Osteoblast (primary cell): ENCODE measurements at regions not wholly inside any gene's neighbourhood (a gene's known extent, or its start where the extent isn't known, plus 50 kb on each side); places are given as distances from the start of the nearest gene placed in this dataset.
"Not testable (repeated sequence)": the region's sequence is repeated elsewhere in the genome, so short reads cannot be mapped to it uniquely, and the experiment has no call there.

ENCODE experiments used
- DNase-seq: peaks from one replicate; pipeline ENCODE4 v3.0.0; 2011; ENCODE audit warnings: low spot score, mixed read lengths; ENCODE audit not compliant: insufficient read length; ENCODE audit errors: missing footprints
- H2AFZ ChIP-seq: 2 replicates; pipeline ENCODE4 v1.6.0; 2011; ENCODE audit warnings: mild to moderate bottlenecking, low read length
- H3K27ac ChIP-seq: 2 replicates; pipeline ENCODE4 v1.5.1; 2011; ENCODE audit warnings: mild to moderate bottlenecking, low read depth, low read length, moderate library complexity
- H3K27me3 ChIP-seq: 2 replicates; pipeline ENCODE4 v1.6.0; 2012; ENCODE audit warnings: mild to moderate bottlenecking, control low read depth, inconsistent platforms, low read length, moderate library complexity; ENCODE audit not compliant: insufficient read depth
- H3K36me3 ChIP-seq: 2 replicates; pipeline ENCODE4 v1.5.1; 2011; ENCODE audit warnings: mild to moderate bottlenecking, low read length, control low read depth, moderate library complexity; ENCODE audit not compliant: insufficient read depth
- H3K4me1 ChIP-seq: 2 replicates; pipeline ENCODE4 v1.5.1; 2011; ENCODE audit warnings: mild to moderate bottlenecking, low read length, control low read depth, moderate library complexity; ENCODE audit not compliant: insufficient read depth
- H3K4me2 ChIP-seq: 2 replicates; pipeline ENCODE4 v1.6.0; 2011; ENCODE audit warnings: mild to moderate bottlenecking, low read length; ENCODE audit not compliant: insufficient read depth
- H3K4me3 ChIP-seq: fragments of 200-600 bp; sonication (generic); 3 replicates; pipeline ENCODE4 v1.5.1; 2012; ENCODE audit warnings: mild to moderate bottlenecking, low read length, inconsistent platforms; ENCODE audit not compliant: insufficient read depth
- H3K79me2 ChIP-seq: 2 replicates; pipeline ENCODE4 v1.6.0; 2012; ENCODE audit warnings: mild to moderate bottlenecking, low read length, control low read depth, inconsistent platforms; ENCODE audit not compliant: insufficient read depth
- H3K9me3 ChIP-seq: 2 replicates; pipeline ENCODE4 v1.5.1; 2011; ENCODE audit warnings: low read depth, low read length, control low read depth
- H4K20me1 ChIP-seq: 2 replicates; pipeline ENCODE4 v1.6.0; 2012; ENCODE audit warnings: mild to moderate bottlenecking, low read length, control low read depth; ENCODE audit not compliant: insufficient read depth
- TF ChIP-seq, protein P1 (sequence below): IDR thresholded peaks from 2 replicates; pipeline ENCODE4 v1.5.1; 2011; ENCODE audit warnings: mild to moderate bottlenecking, low read depth, low read length, moderate library complexity; ENCODE audit errors: extremely low read depth

DNA sequence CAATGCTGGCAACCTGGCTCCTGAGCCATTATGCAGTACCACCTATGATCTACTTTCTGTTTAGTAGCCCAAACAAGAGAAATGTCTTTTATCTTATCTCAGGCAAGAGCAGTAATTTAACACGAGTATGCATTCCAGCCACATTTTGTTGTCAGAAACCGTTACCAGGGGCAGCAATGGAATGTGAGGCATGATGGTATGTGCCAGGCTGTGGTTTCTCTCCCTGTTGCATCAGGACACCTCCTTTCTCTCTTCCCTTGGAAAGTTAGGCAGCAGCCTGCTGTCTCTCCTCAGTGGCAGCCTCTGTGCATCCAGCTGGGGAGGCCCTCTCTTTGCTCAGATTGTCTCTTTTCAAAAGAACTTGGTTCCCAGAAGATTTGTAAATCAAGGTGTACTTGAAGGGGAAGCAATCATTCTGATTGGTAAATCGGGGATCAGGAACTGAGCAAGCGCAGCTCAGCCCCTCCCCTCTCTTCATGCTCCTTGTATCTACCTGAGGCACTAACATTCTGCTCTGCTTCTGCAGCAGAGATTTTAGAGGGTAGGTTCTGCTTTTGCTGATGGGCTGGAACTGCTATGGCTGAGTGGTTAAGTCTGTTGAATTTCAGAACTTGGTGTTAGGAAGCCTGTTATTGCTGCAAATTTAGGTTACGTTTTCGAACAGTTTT lies 229.2 kb downstream of the ADAMTS15 start:
- Histone ChIP-seq H3K27ac (peak overlapping the region; percentile 92), H2AFZ (no peak overlapping the region), H3K9me3 (peaks cover 2% of the 10 kb centered on the region), H4K20me1 (no peaks in the 10 kb centered on the region), H3K4me2 (peak overlapping the region; percentile 21), H3K27me3 (no peaks in the 10 kb centered on the region), H3K4me3 (no peak overlapping the region), H3K79me2 (no peaks in the 10 kb centered on the region), H3K4me1 (peaks cover 39% of the 10 kb centered on the region), H3K36me3 (no peaks in the 10 kb centered on the region)
- TF ChIP-seq, protein P1, sequence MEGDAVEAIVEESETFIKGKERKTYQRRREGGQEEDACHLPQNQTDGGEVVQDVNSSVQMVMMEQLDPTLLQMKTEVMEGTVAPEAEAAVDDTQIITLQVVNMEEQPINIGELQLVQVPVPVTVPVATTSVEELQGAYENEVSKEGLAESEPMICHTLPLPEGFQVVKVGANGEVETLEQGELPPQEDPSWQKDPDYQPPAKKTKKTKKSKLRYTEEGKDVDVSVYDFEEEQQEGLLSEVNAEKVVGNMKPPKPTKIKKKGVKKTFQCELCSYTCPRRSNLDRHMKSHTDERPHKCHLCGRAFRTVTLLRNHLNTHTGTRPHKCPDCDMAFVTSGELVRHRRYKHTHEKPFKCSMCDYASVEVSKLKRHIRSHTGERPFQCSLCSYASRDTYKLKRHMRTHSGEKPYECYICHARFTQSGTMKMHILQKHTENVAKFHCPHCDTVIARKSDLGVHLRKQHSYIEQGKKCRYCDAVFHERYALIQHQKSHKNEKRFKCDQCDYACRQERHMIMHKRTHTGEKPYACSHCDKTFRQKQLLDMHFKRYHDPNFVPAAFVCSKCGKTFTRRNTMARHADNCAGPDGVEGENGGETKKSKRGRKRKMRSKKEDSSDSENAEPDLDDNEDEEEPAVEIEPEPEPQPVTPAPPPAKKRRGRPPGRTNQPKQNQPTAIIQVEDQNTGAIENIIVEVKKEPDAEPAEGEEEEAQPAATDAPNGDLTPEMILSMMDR = no peak
- peak; percentile 47 for DNase-seq

DNA sequence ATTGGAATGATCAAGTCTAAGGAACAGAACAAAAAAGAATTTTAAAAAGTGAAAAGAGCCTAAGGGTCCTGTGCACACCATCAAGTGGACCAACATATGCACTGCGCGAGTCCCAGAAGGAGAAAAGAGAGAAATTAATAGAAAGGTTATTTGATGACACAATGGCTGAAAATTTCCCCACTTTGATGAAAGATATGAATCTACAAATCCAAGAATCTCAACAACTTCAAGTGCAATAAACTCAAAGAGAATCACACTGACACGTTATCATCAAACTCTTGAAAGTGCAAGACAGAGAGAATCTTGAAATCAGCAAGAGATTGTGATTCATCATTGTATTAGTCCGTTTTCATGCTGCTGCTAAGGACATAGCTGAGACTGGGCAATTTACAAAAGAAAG lies 230.8 kb downstream of the ADAMTS15 start:
- Histone ChIP-seq H4K20me1 (no peaks in the 10 kb centered on the region), H3K79me2 (no peaks in the 10 kb centered on the region), H3K4me2 (no peak overlapping the region), H3K36me3 (no peaks in the 10 kb centered on the region), H3K9me3 (peaks cover 2% of the 10 kb centered on the region), H2AFZ (no peak overlapping the region), H3K4me3 (no peak overlapping the region), H3K4me1 (peaks cover 36% of the 10 kb centered on the region), H3K27ac (no peak overlapping the region), H3K27me3 (no peaks in the 10 kb centered on the region)
- no peak for DNase-seq
- TF ChIP-seq, protein P1 = no peak

GRCh38 chr11:130682471-130682870 lies 233.8 kb downstream of the SNX19 start:
- not testable (repeated sequence) for H3K27ac ChIP-seq, H3K4me2 ChIP-seq, DNase-seq, H3K36me3 ChIP-seq, H3K79me2 ChIP-seq, H4K20me1 ChIP-seq, H2AFZ ChIP-seq, H3K4me3 ChIP-seq, H3K9me3 ChIP-seq, H3K4me1 ChIP-seq, H3K27me3 ChIP-seq

- no peaks in the 10 kb centered on the region for H3K36me3 ChIP-seq
- peak overlapping the region; percentile 21 for H3K4me2 ChIP-seq
- peaks cover 9% of the 10 kb centered on the region for H3K4me1 ChIP-seq
- H3K4me3 ChIP-seq = no peak overlapping the region
- H3K27ac ChIP-seq = peak overlapping the region; percentile 11
- DNase-seq = peak; percentile 71
- H3K27me3 ChIP-seq = peaks cover 23% of the 10 kb centered on the region
- TF ChIP-seq, protein P1 = no peak
- no peaks in the 10 kb centered on the region for H3K9me3 ChIP-seq
- H4K20me1 ChIP-seq = no peaks in the 10 kb centered on the region
- no peak overlapping the region for H2AFZ ChIP-seq
- H3K79me2 ChIP-seq = no peaks in the 10 kb centered on the region
Measured at GRCh38 chr11:130689222-130689908, 226.9 kb downstream of the SNX19 start.
